SHP77 (cell line): ENCODE measurements at regions not wholly inside any gene's neighbourhood (a gene's known extent, or its start where the extent isn't known, plus 50 kb on each side); places are given as distances from the start of the nearest gene placed in this dataset.

Source experiments
- DNase-seq, 2 experiments: peaks; one replicate each; lab custom pipeline; 2025; lab: John Stamatoyannopoulos, UW

GRCh38 chr17:79521225-79521624 is 89.6 kb downstream of the RBFOX3 start:
- DNase-seq, result no peak

GRCh38 chr17:79520167-79521165 is 90.4 kb downstream of the RBFOX3 start:
- no peak for DNase-seq

GRCh38 chr17:79519601-79520000 is 91.2 kb downstream of the RBFOX3 start:
- DNase-seq, result no peak

GRCh38 chr17:79518585-79519523 is 92.0 kb downstream of the RBFOX3 start:
- DNase-seq, result no peak

GRCh38 chr17:79517827-79518584 is 92.8 kb downstream of the RBFOX3 start:
- DNase-seq, result no peak

- no peak for DNase-seq
These were observed 94.9 kb downstream of the RBFOX3 start for GRCh38 chr17:79515646-79516571.

- no peak for DNase-seq
These were observed 95.7 kb downstream of the RBFOX3 start for GRCh38 chr17:79515110-79515509.

GRCh38 chr17:79513820-79514535 is 96.9 kb downstream of the RBFOX3 start:
- DNase-seq, result no peak

- DNase-seq, result no peak
These were observed 97.6 kb downstream of the RBFOX3 start for GRCh38 chr17:79513206-79513605.

GRCh38 chr17:79511471-79511870 is 99.4 kb downstream of the RBFOX3 start:
- no peak for DNase-seq

GRCh38 chr17:79510071-79510470 is 100.8 kb downstream of the RBFOX3 start:
- no peak for DNase-seq

- no peak for DNase-seq
These were observed 101.4 kb downstream of the RBFOX3 start for GRCh38 chr17:79509490-79509889.

- no peak for DNase-seq
These were observed 101.8 kb downstream of the RBFOX3 start for GRCh38 chr17:79509008-79509407.

GRCh38 chr17:79508291-79508716 is 102.5 kb downstream of the RBFOX3 start:
- DNase-seq, result no peak

GRCh38 chr17:79506955-79507354 is 103.9 kb downstream of the RBFOX3 start:
- DNase-seq, result no peak

- DNase-seq, result no peak
These were observed 104.5 kb downstream of the RBFOX3 start for GRCh38 chr17:79506150-79506870.

- no peak for DNase-seq
These were observed 105.7 kb downstream of the RBFOX3 start for GRCh38 chr17:79505199-79505598.

- DNase-seq, result peak in 1 of 2 experiments; percentile 7
These were observed 106.7 kb downstream of the RBFOX3 start for GRCh38 chr17:79504181-79504605.
